Large intestine (tissue), 3 donors: ENCODE measurements at regions not wholly inside any gene's neighbourhood (a gene's known extent, or its start where the extent isn't known, plus 50 kb on each side); places are given as distances from the start of the nearest gene placed in this dataset.

Source experiments
- DNase-seq, 2 donors: peaks; one replicate each; pipeline versions ENCODE4 v3.0.0 to v3.0.0-alpha.2; 2013
- H3K27ac ChIP-seq: one replicate; pipeline ENCODE4 v1.5.1; 2013; ENCODE audit warnings: low read length
- H3K27me3 ChIP-seq: 2 replicates; pipeline ENCODE4 v1.6.1; 2013; ENCODE audit warnings: low read length; ENCODE audit not compliant: control insufficient read depth, insufficient read depth
- H3K36me3 ChIP-seq: 2 replicates; pipeline ENCODE4 v1.6.1; 2013; ENCODE audit warnings: low read length; ENCODE audit not compliant: control insufficient read depth, insufficient read depth
- H3K4me1 ChIP-seq: one replicate; pipeline ENCODE4 v1.6.1; 2013; ENCODE audit warnings: low read length; ENCODE audit not compliant: control insufficient read depth, insufficient read depth
- H3K4me3 ChIP-seq: one replicate; pipeline ENCODE4 v1.5.1; 2013; ENCODE audit warnings: low read length
- H3K9me3 ChIP-seq: one replicate; pipeline ENCODE4 v1.6.1; 2013; ENCODE audit warnings: mild to moderate bottlenecking, low read depth, low read length, moderate library complexity; ENCODE audit not compliant: control insufficient read depth
- WGBS: methylation state at CpG from one replicate; pipeline ENCODE4 v1.1.5; 2013; ENCODE audit warnings: low lambda C conversion rate; ENCODE audit not compliant: insufficient coverage; 5-methylcytosine and 5-hydroxymethylcytosine counted together

DNA sequence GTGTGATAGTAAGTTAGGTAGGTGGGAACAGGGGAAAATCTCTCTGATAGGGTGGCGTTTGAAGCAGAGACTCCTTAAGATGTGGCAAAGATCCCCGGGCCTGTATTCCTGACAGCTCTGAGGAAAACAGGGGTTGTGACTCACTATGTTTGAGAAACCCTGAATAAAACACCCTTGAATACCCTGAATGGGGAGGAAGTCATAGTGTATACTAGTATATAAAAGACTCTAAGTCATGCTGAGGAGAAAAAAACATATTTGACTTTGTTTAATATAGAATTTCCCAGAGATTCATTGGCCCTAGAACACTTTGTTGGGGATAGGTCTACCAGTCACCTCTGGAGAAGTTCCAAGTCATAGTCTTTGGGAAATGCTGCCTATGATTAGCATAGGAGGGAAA lies 590.9 kb downstream of the IRS1 start:
- Histone ChIP-seq H3K4me1 (no peaks in the 10 kb centered on the region), H3K36me3 (no peaks in the 10 kb centered on the region), H3K4me3 (no peak overlapping the region), H3K9me3 (no peaks in the 10 kb centered on the region), H3K27ac (no peak overlapping the region), H3K27me3 (no peaks in the 10 kb centered on the region)
- no peak for DNase-seq
- 100% methylated on average over 1 of the region's 2 CpGs for WGBS

DNA sequence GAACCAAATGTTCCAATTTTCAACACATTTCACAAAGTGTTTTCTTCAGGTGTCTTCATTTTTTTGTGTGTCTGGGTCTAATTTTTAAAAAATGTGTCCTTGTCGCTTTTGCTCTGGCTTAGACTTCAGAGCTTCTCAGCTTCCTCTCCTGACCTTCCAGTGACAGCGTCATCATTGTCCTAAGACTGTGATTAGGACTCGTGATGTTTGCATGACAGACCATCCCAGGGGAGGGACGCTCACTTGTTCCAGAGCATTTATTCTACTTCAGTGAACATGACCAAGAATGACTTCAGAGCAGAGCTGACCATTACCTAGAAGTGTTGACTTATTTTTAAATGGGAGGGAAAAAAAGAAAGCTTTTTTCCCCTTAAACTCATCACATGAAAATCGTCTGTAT lies 591.9 kb downstream of the IRS1 start:
- DNase-seq = no peak
- H3K9me3 ChIP-seq = no peaks in the 10 kb centered on the region
- no peak overlapping the region for H3K4me3 ChIP-seq
- H3K4me1 ChIP-seq = no peaks in the 10 kb centered on the region
- WGBS = no CpG with 5 or more reads among the region's 5 CpGs
- no peaks in the 10 kb centered on the region for H3K27me3 ChIP-seq
- H3K36me3 ChIP-seq = no peaks in the 10 kb centered on the region
- H3K27ac ChIP-seq = no peak overlapping the region

DNA sequence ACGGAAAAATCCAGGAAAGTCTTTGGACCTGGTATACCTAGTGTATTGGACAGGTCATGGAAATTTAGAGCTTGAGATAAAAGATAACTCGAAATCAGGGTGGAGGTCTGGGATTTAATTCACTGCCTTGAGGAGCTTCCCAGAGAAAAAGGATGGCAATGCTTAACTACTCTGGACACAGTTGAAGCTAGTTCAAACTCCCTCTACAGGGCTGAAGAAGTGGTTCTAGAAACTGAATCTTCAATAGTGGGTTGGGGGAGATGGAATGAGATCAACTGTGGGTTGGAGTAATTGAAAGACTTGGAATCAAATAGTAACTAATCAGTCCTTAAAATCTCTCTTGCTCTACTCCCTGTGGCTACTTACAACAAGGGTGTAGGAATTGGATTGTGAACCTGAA lies 600.1 kb downstream of the IRS1 start:
- Histone ChIP-seq H3K4me3 (no peak overlapping the region), H3K9me3 (no peaks in the 10 kb centered on the region), H3K4me1 (no peaks in the 10 kb centered on the region), H3K27me3 (no peaks in the 10 kb centered on the region), H3K36me3 (no peaks in the 10 kb centered on the region), H3K27ac (no peak overlapping the region)
- WGBS = 91% methylated on average over 1 of the region's 2 CpGs
- no peak for DNase-seq

DNA sequence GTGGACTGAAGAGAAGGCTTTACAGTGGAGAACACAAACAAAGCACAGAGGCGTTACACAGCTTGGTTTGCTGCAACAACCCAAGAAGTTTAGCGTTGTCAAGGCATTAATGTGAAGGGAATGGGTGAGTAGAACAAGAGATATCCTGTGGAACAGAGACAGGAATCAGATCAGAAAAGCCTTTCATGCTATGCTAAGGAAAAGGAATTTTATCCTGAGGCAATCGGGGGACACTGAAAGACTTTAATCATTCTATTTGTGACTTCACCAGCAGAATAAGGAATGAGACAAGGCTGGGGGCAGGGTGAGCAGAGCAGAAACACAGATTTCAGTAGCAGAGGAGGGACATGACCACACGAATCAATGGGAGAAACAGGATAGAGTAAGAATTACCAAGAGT lies 600.7 kb downstream of the IRS1 start:
- Histone ChIP-seq H3K27me3 (no peaks in the 10 kb centered on the region), H3K27ac (no peak overlapping the region), H3K4me1 (no peaks in the 10 kb centered on the region), H3K36me3 (no peaks in the 10 kb centered on the region), H3K9me3 (no peaks in the 10 kb centered on the region), H3K4me3 (no peak overlapping the region)
- DNase-seq = no peak
- 94% methylated on average over 2 of the region's 4 CpGs for WGBS

DNA sequence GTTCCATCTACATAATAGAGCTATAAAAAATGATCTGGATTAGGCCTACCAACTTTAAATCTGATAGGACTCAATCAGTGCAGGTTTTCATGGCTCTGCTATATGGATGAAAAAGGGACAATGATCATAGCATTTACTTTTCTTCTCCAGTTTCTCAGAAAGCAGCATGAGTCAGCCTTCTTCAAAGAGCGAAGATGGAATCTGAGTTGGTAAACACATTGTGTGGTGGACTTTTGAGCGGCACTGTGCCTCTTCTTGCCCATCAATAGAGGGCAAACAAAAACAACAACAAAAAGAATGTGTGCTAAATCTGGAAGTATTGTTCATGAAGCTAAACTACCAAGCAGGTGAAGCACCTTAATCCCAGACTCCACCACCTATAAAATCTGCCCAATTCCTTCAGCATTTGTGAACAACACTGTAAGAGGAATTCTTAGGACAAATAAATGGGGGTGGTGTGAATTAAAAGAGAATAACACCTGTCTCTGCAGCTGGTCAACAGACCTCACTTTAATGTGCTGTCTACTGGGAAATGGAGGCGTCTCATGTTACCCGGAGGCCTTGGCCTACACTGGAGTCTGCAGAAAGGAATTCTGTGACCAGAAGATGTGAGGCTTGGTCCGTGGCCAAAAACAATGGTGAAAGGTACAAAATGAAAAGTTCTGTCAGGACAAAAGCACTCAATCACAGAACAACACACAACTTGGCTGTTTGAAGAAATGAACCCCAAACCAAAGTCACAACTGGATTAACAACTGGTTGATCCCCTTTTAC lies 609.0 kb downstream of the IRS1 start:
- no peak for DNase-seq
- no peaks in the 10 kb centered on the region for H3K27me3 ChIP-seq
- no peak overlapping the region for H3K27ac ChIP-seq
- peaks cover under 1% of the 10 kb centered on the region for H3K4me1 ChIP-seq
- no peaks in the 10 kb centered on the region for H3K9me3 ChIP-seq
- H3K4me3 ChIP-seq = no peak overlapping the region
- no peaks in the 10 kb centered on the region for H3K36me3 ChIP-seq
- 100% methylated on average over 1 of the region's 5 CpGs for WGBS

DNA sequence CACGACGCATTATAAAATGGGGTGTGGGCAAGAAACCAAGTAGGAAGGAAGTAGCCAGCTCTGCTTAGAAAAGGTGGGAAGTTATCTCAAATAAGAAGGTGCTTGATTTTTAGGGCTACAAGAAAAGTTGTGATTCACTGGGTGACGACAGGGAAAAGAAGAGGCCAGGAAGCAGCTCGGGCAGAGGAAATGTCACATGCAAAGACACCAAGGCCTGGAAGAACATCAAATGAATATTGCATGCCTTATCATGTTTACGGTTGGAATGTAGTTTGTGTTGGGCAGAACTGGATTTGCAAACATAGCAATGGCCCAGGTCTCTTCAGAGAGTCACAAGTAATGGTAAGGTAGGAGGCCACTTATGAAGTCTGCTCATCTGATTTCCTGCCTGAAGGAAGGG lies 610.6 kb downstream of the IRS1 start:
- Histone ChIP-seq H3K36me3 (no peaks in the 10 kb centered on the region), H3K9me3 (no peaks in the 10 kb centered on the region), H3K27me3 (no peaks in the 10 kb centered on the region), H3K27ac (no peak overlapping the region), H3K4me1 (peaks cover 3% of the 10 kb centered on the region), H3K4me3 (no peak overlapping the region)
- 48% methylated on average over 3 of the region's 5 CpGs for WGBS
- peak in 1 of 2 donors; percentile 26 for DNase-seq

DNA sequence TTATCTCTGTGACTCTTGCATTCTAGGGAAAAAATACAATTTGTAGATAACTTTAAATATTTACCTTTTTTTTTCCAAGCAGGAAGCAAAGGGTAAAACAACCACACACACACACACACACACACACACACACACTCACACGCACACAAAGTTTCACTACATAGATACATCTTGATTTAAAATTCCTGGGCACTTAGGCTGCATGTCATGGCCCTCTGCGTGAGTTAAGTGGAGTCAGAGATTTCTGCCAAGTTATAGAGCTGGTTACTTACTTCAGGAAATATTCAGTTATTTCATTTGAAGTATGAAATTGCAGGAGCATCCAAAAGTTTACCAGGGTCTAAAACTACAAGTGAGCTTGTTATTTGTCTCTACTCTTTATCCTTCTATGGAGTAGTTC lies 612.0 kb downstream of the IRS1 start:
- Histone ChIP-seq H3K4me3 (no peak overlapping the region), H3K9me3 (no peaks in the 10 kb centered on the region), H3K27ac (no peak overlapping the region), H3K4me1 (peaks cover 4% of the 10 kb centered on the region), H3K27me3 (no peaks in the 10 kb centered on the region), H3K36me3 (no peaks in the 10 kb centered on the region)
- WGBS = no CpG with 5 or more reads among the region's 2 CpGs
- DNase-seq = peak in 1 of 2 donors; percentile 9

DNA sequence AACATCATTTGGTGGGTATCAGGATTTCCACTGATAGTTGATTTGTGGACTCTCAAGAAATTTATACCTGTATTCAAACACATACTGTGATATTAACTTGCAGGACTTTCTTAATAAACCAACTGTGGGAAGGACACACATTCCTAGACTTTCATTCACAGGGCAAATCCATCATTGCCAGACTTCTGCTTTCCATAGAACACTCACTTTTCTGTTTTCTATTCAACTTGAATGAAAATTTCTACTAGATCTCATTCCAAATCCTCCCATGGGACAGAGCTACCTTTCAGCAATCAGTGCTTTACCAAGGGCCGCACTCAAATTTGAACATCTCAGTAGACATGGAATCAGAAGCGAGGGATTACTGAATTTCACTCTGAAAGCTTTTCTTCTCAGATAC lies 612.5 kb downstream of the IRS1 start:
- H3K9me3 ChIP-seq = no peaks in the 10 kb centered on the region
- H3K36me3 ChIP-seq = no peaks in the 10 kb centered on the region
- H3K4me1 ChIP-seq = peaks cover 6% of the 10 kb centered on the region
- no peak overlapping the region for H3K4me3 ChIP-seq
- no peak for DNase-seq
- H3K27ac ChIP-seq = no peak overlapping the region
- WGBS = 57% methylated on average over 1 of the region's 2 CpGs
- no peaks in the 10 kb centered on the region for H3K27me3 ChIP-seq

DNA sequence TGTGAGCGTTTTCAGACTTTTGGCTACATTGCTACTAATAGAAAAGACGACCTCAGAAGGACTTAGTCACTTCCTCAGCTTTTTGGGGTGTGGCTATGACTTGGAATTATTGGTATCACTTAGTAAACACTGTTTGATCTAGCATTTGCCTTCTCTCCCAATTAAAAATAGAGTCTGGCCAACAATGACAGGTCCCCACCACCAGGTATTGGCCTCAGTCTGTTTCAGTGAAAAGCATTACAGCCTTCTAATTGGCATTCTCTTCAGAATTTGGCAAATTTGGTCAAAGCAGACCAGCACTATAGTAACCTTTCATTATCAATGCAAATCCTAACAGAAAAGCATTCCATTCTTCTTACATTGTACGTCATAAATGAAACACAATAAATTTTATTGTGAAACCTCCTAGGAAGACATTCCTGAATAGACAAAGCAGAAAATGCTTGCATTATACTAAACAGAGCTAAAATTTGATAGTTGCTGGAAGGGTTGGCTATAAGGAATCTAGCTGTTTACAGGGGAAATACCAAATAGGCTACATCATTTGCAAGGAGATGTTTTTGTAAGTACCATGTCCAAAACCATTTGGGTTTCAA lies 613.9 kb downstream of the IRS1 start:
- Histone ChIP-seq H3K9me3 (no peaks in the 10 kb centered on the region), H3K4me1 (peaks cover 9% of the 10 kb centered on the region), H3K4me3 (no peak overlapping the region), H3K27ac (peak overlapping the region; percentile 37), H3K36me3 (no peaks in the 10 kb centered on the region), H3K27me3 (no peaks in the 10 kb centered on the region)
- peak in 1 of 2 donors; percentile 30 for DNase-seq
- WGBS = no CpG with 5 or more reads among the region's 3 CpGs

DNA sequence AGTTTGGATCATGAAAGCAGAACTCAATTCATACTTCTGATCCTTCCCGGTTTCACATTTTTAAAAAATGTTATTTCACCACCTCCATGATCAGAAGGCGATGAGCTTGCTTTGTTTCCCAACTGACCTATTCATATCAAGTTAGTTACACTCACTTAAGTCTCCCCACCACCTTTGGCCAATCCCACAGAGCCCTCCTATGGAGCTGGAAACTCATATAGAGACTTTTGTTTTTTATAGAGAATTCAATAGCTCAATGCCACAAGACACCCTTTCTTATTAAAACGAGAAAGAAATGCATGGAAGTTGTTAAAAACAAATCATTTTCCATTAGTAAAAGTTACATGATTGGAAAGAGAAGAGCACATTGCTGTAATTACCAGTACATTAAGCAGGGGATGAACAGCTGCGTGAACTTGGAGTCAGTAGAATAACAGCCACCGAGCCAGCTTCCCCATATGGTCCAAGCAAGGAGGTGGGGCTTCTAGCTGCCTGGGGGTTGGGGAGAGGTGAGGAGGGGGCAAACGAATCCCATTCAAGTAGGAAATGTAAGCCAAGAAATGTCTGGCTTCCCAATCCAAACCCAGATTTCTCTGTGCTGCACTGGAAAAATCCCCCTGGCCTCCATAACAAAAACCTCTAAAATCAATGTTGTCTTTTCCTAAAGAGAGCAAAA lies 614.5 kb downstream of the IRS1 start:
- DNase-seq = peak; percentile 15 to 41
- no peaks in the 10 kb centered on the region for H3K9me3 ChIP-seq
- WGBS = 82% methylated on average over 3 of the region's 6 CpGs
- no peaks in the 10 kb centered on the region for H3K27me3 ChIP-seq
- H3K4me3 ChIP-seq = no peak overlapping the region
- H3K27ac ChIP-seq = peak overlapping the region; percentile 37
- no peaks in the 10 kb centered on the region for H3K36me3 ChIP-seq
- H3K4me1 ChIP-seq = peaks cover 9% of the 10 kb centered on the region
